CD14-positive monocyte (primary cell): ENCODE measurements at regions not wholly inside any gene's neighbourhood (a gene's known extent, or its start where the extent isn't known, plus 50 kb on each side); places are given as distances from the start of the nearest gene placed in this dataset.

Source experiments
- DNase-seq, 3 donors: peaks; one replicate each; pipeline ENCODE4 v3.0.0-alpha.2; 2011 to 2022
- H2AFZ ChIP-seq: 2 replicates; pipeline ENCODE4 v1.6.0; 2012; ENCODE audit warnings: mild to moderate bottlenecking, low read depth, low read length, inconsistent platforms; ENCODE audit not compliant: insufficient read depth, poor library complexity, severe bottlenecking
- H3K27ac ChIP-seq, 2 donors: 1 replicate in 1 of 2; 2 replicates in 1 of 2; pipeline ENCODE4 v1.5.1; 2012 to 2013; ENCODE audit warnings: low read length in 2 of 2, control low read depth in 1 of 2, inconsistent platforms in 1 of 2, low read depth in 1 of 2, mild to moderate bottlenecking in 1 of 2
- H3K27me3 ChIP-seq, 2 donors: one replicate each; pipeline versions ENCODE4 v1.6.0 to v1.6.1; 2011 to 2013; ENCODE audit warnings: low read length in 2 of 2; ENCODE audit not compliant: control insufficient read depth in 2 of 2, insufficient read depth in 2 of 2
- H3K36me3 ChIP-seq, 2 donors: replicated peaks in 1 of 2; 1 replicate in 1 of 2; 2 replicates in 1 of 2; pipeline versions ENCODE4 v1.5.1 to v1.6.1; 2012 to 2013; ENCODE audit warnings: low read length in 2 of 2, control low read depth in 1 of 2, inconsistent platforms in 1 of 2, mild to moderate bottlenecking in 1 of 2; ENCODE audit not compliant: insufficient read depth in 2 of 2, control insufficient read depth in 1 of 2
- H3K4me1 ChIP-seq, 2 donors: 1 replicate in 1 of 2; 2 replicates in 1 of 2; pipeline versions ENCODE4 v1.5.1 to v1.6.1; 2012 to 2013; ENCODE audit warnings: low read length in 2 of 2, control low read depth in 1 of 2, inconsistent platforms in 1 of 2, mild to moderate bottlenecking in 1 of 2, moderate library complexity in 1 of 2; ENCODE audit not compliant: insufficient read depth in 2 of 2, control insufficient read depth in 1 of 2
- H3K4me2 ChIP-seq: replicated peaks from 2 replicates; pipeline ENCODE3; 2012; ENCODE audit warnings: low read length, moderate library complexity, mild to moderate bottlenecking; ENCODE audit not compliant: poor library complexity, severe bottlenecking; ENCODE audit errors: extremely low read depth
- H3K4me3 ChIP-seq, 3 experiments: fragments of 200-600 bp in 1 of 3; sonication (generic) in 1 of 3; replicated peaks in 1 of 3; 1 replicate in 2 of 3; 2 replicates in 1 of 3; pipeline ENCODE4 v1.5.1; 2011 to 2013; ENCODE audit warnings: low read length in 3 of 3, mild to moderate bottlenecking in 3 of 3, control low read depth in 2 of 3, low read depth in 2 of 3, inconsistent platforms in 1 of 3, moderate library complexity in 1 of 3
- H3K79me2 ChIP-seq: 2 replicates; pipeline ENCODE4 v1.6.0; 2012; ENCODE audit warnings: mild to moderate bottlenecking, control low read depth, inconsistent platforms, low read length, moderate library complexity; ENCODE audit not compliant: insufficient read depth
- H3K9ac ChIP-seq: 2 replicates; pipeline ENCODE4 v1.6.0; 2017; ENCODE audit warnings: low read length, mild to moderate bottlenecking; ENCODE audit not compliant: insufficient read depth, poor library complexity, severe bottlenecking
- H3K9me3 ChIP-seq, 2 donors: replicated peaks in 1 of 2; 1 replicate in 1 of 2; 2 replicates in 1 of 2; pipeline versions ENCODE4 v1.5.1 to v1.6.1; 2012 to 2013; ENCODE audit warnings: low read length in 2 of 2, control low read depth in 1 of 2; ENCODE audit not compliant: control insufficient read depth in 1 of 2, insufficient read depth in 1 of 2
- H4K20me1 ChIP-seq: 2 replicates; pipeline ENCODE4 v1.6.0; 2012; ENCODE audit warnings: mild to moderate bottlenecking, low read length, control low read depth, moderate library complexity; ENCODE audit not compliant: insufficient read depth
- H3K27ac Mint-ChIP-seq, 7 donors: one replicate each; pipeline ENCODE4 v1.8.0; 2020; ENCODE audit warnings: mild to moderate bottlenecking in 7 of 7, mixed read lengths in 7 of 7, moderate library complexity in 6 of 7, inconsistent platforms in 2 of 7
- H3K27me3 Mint-ChIP-seq, 3 donors: one replicate each; pipeline ENCODE4 v1.8.0; 2021 to 2022; ENCODE audit warnings: low read depth in 3 of 3, mild to moderate bottlenecking in 3 of 3, mixed read lengths in 3 of 3, moderate library complexity in 3 of 3, inconsistent platforms in 1 of 3
- H3K36me3 Mint-ChIP-seq, 2 donors: one replicate each; pipeline ENCODE4 v1.8.0; 2020; ENCODE audit warnings: mixed read lengths in 2 of 2, inconsistent platforms in 1 of 2, mild to moderate bottlenecking in 1 of 2
- H3K4me1 Mint-ChIP-seq: one replicate; pipeline ENCODE4 v1.8.0; 2020; ENCODE audit warnings: mild to moderate bottlenecking, mixed read lengths
- H3K4me3 Mint-ChIP-seq, 2 donors: one replicate each; pipeline ENCODE4 v1.8.0; 2020; ENCODE audit warnings: mild to moderate bottlenecking in 2 of 2, mixed read lengths in 2 of 2, moderate library complexity in 1 of 2
- H3K9me3 Mint-ChIP-seq, 7 donors: one replicate each; pipeline ENCODE4 v1.8.0; 2020 to 2022; ENCODE audit warnings: mixed read lengths in 7 of 7, mild to moderate bottlenecking in 6 of 7, moderate library complexity in 6 of 7, inconsistent platforms in 2 of 7
- WGBS: methylation state at CpG from one replicate; pipeline ENCODE4 v1.1.5; 2013; ENCODE audit warnings: missing lambda C conversion rate; ENCODE audit not compliant: insufficient coverage; 5-methylcytosine and 5-hydroxymethylcytosine counted together
- intact Hi-C, 2 donors: fragments of 100-400 bp; cut with micrococcal nuclease; formaldehyde crosslinking; loops; one replicate each; pipeline versions ENCODE4 v1.15.0 to v1.15.1; 2023
- TF ChIP-seq, protein P1 (sequence below): fragments of 200-600 bp; IDR thresholded peaks from one replicate; pipeline ENCODE4 v1.8.0; 2022; ENCODE audit warnings: antibody characterized with exemption, mild to moderate bottlenecking

- Histone ChIP-seq H3K4me2 (no peak overlapping the region), H3K4me1 (no peaks in the 10 kb centered on the region), H3K9me3 (peaks cover 5 to 9% of the 10 kb centered on the region in 2 donors), H3K36me3 (no peaks in the 10 kb centered on the region), H4K20me1 (no peaks in the 10 kb centered on the region), H2AFZ (no peak overlapping the region), H3K4me3 (no peak overlapping the region), H3K27me3 (no peaks in the 10 kb centered on the region), H3K79me2 (no peaks in the 10 kb centered on the region), H3K27ac (no peak overlapping the region), H3K9ac (no peak overlapping the region)
- TF ChIP-seq, protein P1, sequence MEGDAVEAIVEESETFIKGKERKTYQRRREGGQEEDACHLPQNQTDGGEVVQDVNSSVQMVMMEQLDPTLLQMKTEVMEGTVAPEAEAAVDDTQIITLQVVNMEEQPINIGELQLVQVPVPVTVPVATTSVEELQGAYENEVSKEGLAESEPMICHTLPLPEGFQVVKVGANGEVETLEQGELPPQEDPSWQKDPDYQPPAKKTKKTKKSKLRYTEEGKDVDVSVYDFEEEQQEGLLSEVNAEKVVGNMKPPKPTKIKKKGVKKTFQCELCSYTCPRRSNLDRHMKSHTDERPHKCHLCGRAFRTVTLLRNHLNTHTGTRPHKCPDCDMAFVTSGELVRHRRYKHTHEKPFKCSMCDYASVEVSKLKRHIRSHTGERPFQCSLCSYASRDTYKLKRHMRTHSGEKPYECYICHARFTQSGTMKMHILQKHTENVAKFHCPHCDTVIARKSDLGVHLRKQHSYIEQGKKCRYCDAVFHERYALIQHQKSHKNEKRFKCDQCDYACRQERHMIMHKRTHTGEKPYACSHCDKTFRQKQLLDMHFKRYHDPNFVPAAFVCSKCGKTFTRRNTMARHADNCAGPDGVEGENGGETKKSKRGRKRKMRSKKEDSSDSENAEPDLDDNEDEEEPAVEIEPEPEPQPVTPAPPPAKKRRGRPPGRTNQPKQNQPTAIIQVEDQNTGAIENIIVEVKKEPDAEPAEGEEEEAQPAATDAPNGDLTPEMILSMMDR = no peak
- no peaks in the 10 kb centered on the region for H3K4me1 Mint-ChIP-seq
- intact Hi-C loops = no loop called here
- 83% methylated on average over 4 of the region's 7 CpGs for WGBS
- no peak overlapping the region for H3K27ac Mint-ChIP-seq
- DNase-seq = no peak
- peaks cover 0 to 9% (median 3%) of the 10 kb centered on the region in 7 donors for H3K9me3 Mint-ChIP-seq
- no peaks in the 10 kb centered on the region for H3K36me3 Mint-ChIP-seq
- peaks cover 0 to 3% (median 1%) of the 10 kb centered on the region in 3 donors for H3K27me3 Mint-ChIP-seq
- H3K4me3 Mint-ChIP-seq = no peak overlapping the region
Observed at GRCh38 chr11:130699561-130699960, 216.7 kb downstream of the SNX19 start.

DNA sequence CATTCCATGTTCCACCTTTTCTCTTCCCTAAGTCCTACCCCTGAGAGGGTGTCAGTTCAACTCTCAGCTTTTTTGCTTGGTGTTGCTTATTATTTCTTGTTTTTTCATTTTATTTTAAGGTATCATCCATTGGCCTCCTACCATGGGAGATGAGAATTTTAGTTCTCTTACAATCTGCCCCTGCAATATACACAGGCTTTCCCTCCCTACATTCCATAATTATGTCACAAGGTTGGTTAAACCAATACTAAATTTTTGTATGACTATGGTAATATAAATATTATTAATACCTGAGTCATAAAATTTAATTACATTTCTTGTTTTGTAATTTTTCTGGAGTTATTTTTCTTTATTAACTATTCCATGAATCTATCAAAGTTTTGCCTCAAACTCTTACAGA, 216.2 kb downstream of the SNX19 start:
- Histone ChIP-seq H3K4me2 (no peak overlapping the region), H2AFZ (no peak overlapping the region), H4K20me1 (no peaks in the 10 kb centered on the region), H3K27me3 (no peaks in the 10 kb centered on the region), H3K9me3 (peaks cover 5 to 9% of the 10 kb centered on the region in 2 donors), H3K27ac (no peak overlapping the region), H3K9ac (no peak overlapping the region), H3K4me3 (no peak overlapping the region), H3K4me1 (no peaks in the 10 kb centered on the region), H3K79me2 (no peaks in the 10 kb centered on the region), H3K36me3 (no peaks in the 10 kb centered on the region)
- DNase-seq = no peak
- TF ChIP-seq, protein P1 = no peak
- Mint-ChIP-seq H3K4me3 (no peak overlapping the region), H3K4me1 (no peaks in the 10 kb centered on the region), H3K27ac (no peak overlapping the region), H3K36me3 (no peaks in the 10 kb centered on the region), H3K27me3 (peaks cover 0 to 3% (median 1%) of the 10 kb centered on the region in 3 donors), H3K9me3 (peaks cover 0 to 9% (median 3%) of the 10 kb centered on the region in 7 donors)
- intact Hi-C loops = no loop called here
